ENCODE measurements at regions not wholly inside any gene's neighbourhood (a gene's known extent, or its start where the extent isn't known, plus 50 kb on each side); places are given as distances from the start of the nearest gene placed in this dataset.

- H3K9me3 Mint-ChIP-seq = peaks cover 5% of the 10 kb centered on the region
- peaks cover 12% of the 10 kb centered on the region for H3K36me3 Mint-ChIP-seq (ENCODE audit: low read depth)
- H3K27me3 Mint-ChIP-seq (ENCODE audit: low read depth, poor library complexity) = peaks cover 19% of the 10 kb centered on the region
- H3K27ac Mint-ChIP-seq = no peak overlapping the region
- H3K4me3 Mint-ChIP-seq = peak overlapping the region; percentile 85
- H3K4me1 Mint-ChIP-seq = peaks cover 14% of the 10 kb centered on the region
- TF ChIP-seq CTCF (IDR thresholded peaks at IDR 0.05) = peak; percentile 72
- peak; percentile 86 for DNase-seq
Observed at GRCh38 chr6:138692058-138692977, 81.3 kb upstream of the CCDC28A start.

- H3K4me1 Mint-ChIP-seq = peaks cover 17% of the 10 kb centered on the region
- no peak overlapping the region for H3K27ac Mint-ChIP-seq
- DNase-seq = peak; percentile 67
- H3K9me3 Mint-ChIP-seq = peaks cover 5% of the 10 kb centered on the region
- no peak for TF ChIP-seq CTCF (IDR thresholded peaks at IDR 0.05)
- H3K36me3 Mint-ChIP-seq (ENCODE audit: low read depth) = peaks cover 15% of the 10 kb centered on the region
- peaks cover 19% of the 10 kb centered on the region for H3K27me3 Mint-ChIP-seq (ENCODE audit: low read depth, poor library complexity)
- H3K4me3 Mint-ChIP-seq = peak overlapping the region; percentile 90
Observed at GRCh38 chr6:138692978-138693909, 80.3 kb upstream of the CCDC28A start.

- peaks cover 19% of the 10 kb centered on the region for H3K27me3 Mint-ChIP-seq (ENCODE audit: low read depth, poor library complexity)
- TF ChIP-seq CTCF (IDR thresholded peaks at IDR 0.05) = no peak
- peaks cover 5% of the 10 kb centered on the region for H3K9me3 Mint-ChIP-seq
- H3K27ac Mint-ChIP-seq = no peak overlapping the region
- H3K36me3 Mint-ChIP-seq (ENCODE audit: low read depth) = peaks cover 16% of the 10 kb centered on the region
- no peak for DNase-seq
- peaks cover 19% of the 10 kb centered on the region for H3K4me1 Mint-ChIP-seq
- H3K4me3 Mint-ChIP-seq = peak overlapping the region; percentile 62
Observed at GRCh38 chr6:138695193-138695592, 78.4 kb upstream of the CCDC28A start.

- no peaks in the 10 kb centered on the region for H3K4me1 Mint-ChIP-seq
- no peak for TF ChIP-seq CTCF (IDR thresholded peaks at IDR 0.05)
- no peak for DNase-seq
- peaks cover 44% of the 10 kb centered on the region for H3K9me3 Mint-ChIP-seq
- no peaks in the 10 kb centered on the region for H3K36me3 Mint-ChIP-seq (ENCODE audit: low read depth)
- H3K27me3 Mint-ChIP-seq (ENCODE audit: low read depth, poor library complexity) = no peaks in the 10 kb centered on the region
- H3K4me3 Mint-ChIP-seq = no peak overlapping the region
- no peak overlapping the region for H3K27ac Mint-ChIP-seq
Observed at GRCh38 chr6:138714493-138714892, 59.1 kb upstream of the CCDC28A start.

- Mint-ChIP-seq H3K9me3 (peaks cover 34% of the 10 kb centered on the region), H3K27ac (no peak overlapping the region), H3K4me1 (no peaks in the 10 kb centered on the region), H3K27me3 (ENCODE audit: low read depth, poor library complexity) (no peaks in the 10 kb centered on the region), H3K36me3 (ENCODE audit: low read depth) (no peaks in the 10 kb centered on the region), H3K4me3 (no peak overlapping the region)
- no peak for DNase-seq
- TF ChIP-seq CTCF (IDR thresholded peaks at IDR 0.05) = no peak
Observed at GRCh38 chr6:138716013-138716412, 57.6 kb upstream of the CCDC28A start.
